ENCODE measurements at regions not wholly inside any gene's neighbourhood (a gene's known extent, or its start where the extent isn't known, plus 50 kb on each side); places are given as distances from the start of the nearest gene placed in this dataset.

DNA sequence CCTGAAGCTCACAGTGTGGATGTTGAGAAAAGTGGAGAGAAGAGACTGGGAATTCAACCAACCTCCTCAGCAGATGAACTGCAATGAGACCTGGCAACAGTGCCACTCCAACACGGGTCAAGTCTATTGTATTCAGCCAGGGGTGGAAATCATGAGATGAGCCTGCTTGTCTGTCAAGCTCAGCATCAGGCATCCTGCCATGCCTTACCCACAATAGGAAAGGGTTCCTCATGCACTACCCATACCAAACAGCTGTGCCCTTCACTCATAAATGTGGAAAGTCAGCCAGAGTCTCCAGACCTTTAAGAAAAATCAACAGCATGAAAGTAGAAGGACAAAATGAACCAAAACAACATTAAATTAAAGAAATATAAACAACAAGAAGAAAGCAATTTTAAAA, 542.1 kb downstream of the EPHB1 start:
- Histone ChIP-seq H3K9me3 (no peaks in the 10 kb centered on the region), H3K27me3 (no peaks in the 10 kb centered on the region), H3K27ac (no peak overlapping the region), H3K36me3 (no peaks in the 10 kb centered on the region), H3K4me3 (no peak overlapping the region), H3K4me1 (no peaks in the 10 kb centered on the region)
- intact Hi-C loops (cut with DNase I; ENCODE audit: low total_unique reads): no loop called here
- no peak for DNase-seq
- 88% methylated on average over 1 of the region's 1 CpG; no CpG with 5 or more reads in 1 of the 2 donors for whole genome bisulfite sequencing, 2 donors (ENCODE audit: low coverage in 1 of 2)
- TF ChIP-seq EP300 (IDR thresholded peaks at IDR 0.05; ENCODE audit: low read depth): no peak
- TF ChIP-seq POLR2A (IDR thresholded peaks at IDR 0.05): no peak
- no peak for TF ChIP-seq CTCF (IDR thresholded peaks at IDR 0.05)
- TF ChIP-seq POLR2AphosphoS5 (IDR thresholded peaks at IDR 0.05): no peak
- in situ Hi-C loops (cut with MboI; ENCODE audit: low pct_ligation_motif_present in 1 of 4, low pct_unique_long_range_greater_than_20kb in 1 of 4, low sequenced_read_pairs in 3 of 4): no loop called here

DNA sequence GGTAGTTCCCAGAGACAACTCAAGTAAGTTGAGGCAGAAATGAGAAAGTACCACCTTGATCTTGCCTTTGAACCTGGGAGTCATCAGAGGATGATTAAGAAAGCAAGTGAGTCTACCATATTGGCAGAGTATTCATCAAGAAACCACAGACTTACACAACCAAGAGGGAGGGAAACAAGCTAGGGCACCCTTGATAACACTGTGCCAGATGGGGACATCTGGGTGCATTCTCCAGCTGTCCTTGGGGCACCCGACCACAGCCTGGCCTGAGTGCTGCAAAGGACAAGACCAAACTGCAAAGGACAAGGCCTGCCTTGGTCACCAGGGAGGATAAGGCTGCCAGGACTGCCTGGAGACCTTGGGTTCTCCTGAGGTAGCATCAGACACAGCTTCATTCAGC, 553.6 kb downstream of the EPHB1 start:
- 50% methylated on average over 1 of the region's 1 CpG; no CpG with 5 or more reads in 1 of the 2 donors for WGBS, 2 donors (ENCODE audit: low coverage in 1 of 2)
- H3K4me1 ChIP-seq: no peaks in the 10 kb centered on the region
- intact Hi-C loops (cut with DNase I; ENCODE audit: low total_unique reads): no loop called here
- H3K27me3 ChIP-seq: no peaks in the 10 kb centered on the region
- H3K27ac ChIP-seq: no peak overlapping the region
- no peak overlapping the region for H3K4me3 ChIP-seq
- no peak for DNase-seq
- in situ Hi-C loops (cut with MboI; ENCODE audit: low pct_ligation_motif_present in 1 of 4, low pct_unique_long_range_greater_than_20kb in 1 of 4, low sequenced_read_pairs in 3 of 4): no loop called here
- no peak for TF ChIP-seq CTCF (IDR thresholded peaks at IDR 0.05)
- TF ChIP-seq POLR2A (IDR thresholded peaks at IDR 0.05): no peak
- no peak for TF ChIP-seq EP300 (IDR thresholded peaks at IDR 0.05; ENCODE audit: low read depth)
- TF ChIP-seq POLR2AphosphoS5 (IDR thresholded peaks at IDR 0.05): no peak
- H3K36me3 ChIP-seq: no peaks in the 10 kb centered on the region
- H3K9me3 ChIP-seq: no peaks in the 10 kb centered on the region

DNA sequence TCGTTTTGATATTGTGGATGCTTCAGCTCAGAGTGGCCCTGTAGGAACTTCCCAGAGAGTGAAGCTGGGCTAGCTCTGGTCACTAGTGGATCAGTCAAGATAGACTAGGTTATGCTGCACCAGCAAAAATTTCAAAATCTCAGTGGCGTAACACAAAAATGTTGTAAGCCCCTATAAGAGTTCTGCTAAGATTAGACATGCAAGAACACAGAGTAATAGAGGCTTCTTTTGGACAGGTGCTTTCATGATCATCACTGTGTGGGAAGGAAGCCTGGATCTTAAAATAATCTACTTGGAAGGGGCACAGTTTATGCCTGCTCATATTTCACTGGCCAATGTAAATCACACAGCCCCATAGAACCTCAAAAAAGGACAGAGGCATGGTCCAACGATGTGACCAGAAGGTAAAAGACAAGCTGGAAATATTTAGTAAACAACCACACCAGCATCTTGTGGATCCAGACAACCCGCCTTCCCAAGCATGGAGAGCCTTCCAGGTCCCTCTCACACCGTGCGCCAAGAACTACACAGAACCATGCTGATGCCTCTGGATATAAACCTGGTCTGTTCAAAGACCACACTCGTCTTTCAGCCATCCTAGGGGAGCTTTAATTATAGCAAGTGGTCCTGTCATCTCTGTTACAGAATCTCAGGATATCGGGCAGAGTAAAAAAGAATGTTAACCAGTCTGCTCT, 554.3 kb downstream of the EPHB1 start:
- Histone ChIP-seq H3K27ac (no peak overlapping the region), H3K27me3 (no peaks in the 10 kb centered on the region), H3K36me3 (no peaks in the 10 kb centered on the region), H3K4me1 (no peaks in the 10 kb centered on the region), H3K4me3 (no peak overlapping the region), H3K9me3 (no peaks in the 10 kb centered on the region)
- in situ Hi-C loops (cut with MboI; ENCODE audit: low pct_ligation_motif_present in 1 of 4, low pct_unique_long_range_greater_than_20kb in 1 of 4, low sequenced_read_pairs in 3 of 4) (no loop called here), intact Hi-C loops (cut with DNase I; ENCODE audit: low total_unique reads) (no loop called here)
- WGBS, 2 donors (ENCODE audit: low coverage in 1 of 2): 77% methylated on average over 8 of the region's 8 CpGs; no CpG with 5 or more reads in 1 of the 2 donors
- no peak for DNase-seq
- TF ChIP-seq CTCF (IDR thresholded peaks at IDR 0.05): no peak

GRCh38 chr3:135352213-135352612, 557.2 kb downstream of the EPHB1 start:
- in situ Hi-C loops (cut with MboI; ENCODE audit: low pct_ligation_motif_present in 1 of 4, low pct_unique_long_range_greater_than_20kb in 1 of 4, low sequenced_read_pairs in 3 of 4): no loop called here
- TF ChIP-seq CTCF (IDR thresholded peaks at IDR 0.05) (no peak), POLR2AphosphoS5 (IDR thresholded peaks at IDR 0.05) (no peak), EP300 (IDR thresholded peaks at IDR 0.05; ENCODE audit: low read depth) (no peak), POLR2A (IDR thresholded peaks at IDR 0.05) (no peak)
- no peaks in the 10 kb centered on the region for H3K36me3 ChIP-seq
- H3K4me3 ChIP-seq: no peak overlapping the region
- H3K27me3 ChIP-seq: no peaks in the 10 kb centered on the region
- no peaks in the 10 kb centered on the region for H3K4me1 ChIP-seq
- H3K9me3 ChIP-seq: no peaks in the 10 kb centered on the region
- DNase-seq: no peak
- no peak overlapping the region for H3K27ac ChIP-seq
- intact Hi-C loops (cut with DNase I; ENCODE audit: low total_unique reads): no loop called here
- WGBS, 2 donors (ENCODE audit: low coverage in 1 of 2): 73 to 78% methylated on average over 8 of the region's 8 CpGs
